Left ventricle myocardium inferior (tissue), 1 donor: ENCODE measurements at regions not wholly inside any gene's neighbourhood (a gene's known extent, or its start where the extent isn't known, plus 50 kb on each side); places are given as distances from the start of the nearest gene placed in this dataset.

Experiments used
- DNase-seq: peaks from one replicate; pipeline ENCODE4 v3.0.0-alpha.2; 2020
- H3K27ac ChIP-seq: fragments of 200-600 bp; replicated peaks from 2 replicates; pipeline ENCODE4 v1.8.0; 2021
- H3K27me3 ChIP-seq: fragments of 200-600 bp; 2 replicates; pipeline ENCODE4 v1.8.0; 2021; ENCODE audit warnings: low read depth
- H3K36me3 ChIP-seq: fragments of 200-600 bp; 2 replicates; pipeline ENCODE4 v1.8.0; 2021
- H3K4me1 ChIP-seq: fragments of 200-600 bp; 2 replicates; pipeline ENCODE4 v1.8.0; 2021
- H3K4me3 ChIP-seq: fragments of 200-600 bp; 2 replicates; pipeline ENCODE4 v1.8.0; 2021; ENCODE audit warnings: mild to moderate bottlenecking, moderate library complexity
- H3K9me3 ChIP-seq: fragments of 200-600 bp; replicated peaks from 2 replicates; pipeline ENCODE4 v1.8.0; 2021
- intact Hi-C: fragments of 100-400 bp; cut with micrococcal nuclease; formaldehyde crosslinking; loops from one replicate; pipeline ENCODE4 v1.11.0; 2022
- TF ChIP-seq, protein P1 (sequence below): fragments of 200-600 bp; IDR thresholded peaks from 2 replicates; pipeline ENCODE4 v1.8.0; 2021; ENCODE audit warnings: antibody characterized with exemption, mild to moderate bottlenecking, borderline replicate concordance
- donor health status: DM: no; HTN: yes; CAD: no; lungs with severe emphysema.

- TF ChIP-seq, protein P1, sequence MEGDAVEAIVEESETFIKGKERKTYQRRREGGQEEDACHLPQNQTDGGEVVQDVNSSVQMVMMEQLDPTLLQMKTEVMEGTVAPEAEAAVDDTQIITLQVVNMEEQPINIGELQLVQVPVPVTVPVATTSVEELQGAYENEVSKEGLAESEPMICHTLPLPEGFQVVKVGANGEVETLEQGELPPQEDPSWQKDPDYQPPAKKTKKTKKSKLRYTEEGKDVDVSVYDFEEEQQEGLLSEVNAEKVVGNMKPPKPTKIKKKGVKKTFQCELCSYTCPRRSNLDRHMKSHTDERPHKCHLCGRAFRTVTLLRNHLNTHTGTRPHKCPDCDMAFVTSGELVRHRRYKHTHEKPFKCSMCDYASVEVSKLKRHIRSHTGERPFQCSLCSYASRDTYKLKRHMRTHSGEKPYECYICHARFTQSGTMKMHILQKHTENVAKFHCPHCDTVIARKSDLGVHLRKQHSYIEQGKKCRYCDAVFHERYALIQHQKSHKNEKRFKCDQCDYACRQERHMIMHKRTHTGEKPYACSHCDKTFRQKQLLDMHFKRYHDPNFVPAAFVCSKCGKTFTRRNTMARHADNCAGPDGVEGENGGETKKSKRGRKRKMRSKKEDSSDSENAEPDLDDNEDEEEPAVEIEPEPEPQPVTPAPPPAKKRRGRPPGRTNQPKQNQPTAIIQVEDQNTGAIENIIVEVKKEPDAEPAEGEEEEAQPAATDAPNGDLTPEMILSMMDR: no peak
- Histone ChIP-seq H3K9me3 (no peaks in the 10 kb centered on the region), H3K27ac (no peak overlapping the region), H3K27me3 (no peaks in the 10 kb centered on the region), H3K36me3 (no peaks in the 10 kb centered on the region), H3K4me3 (no peak overlapping the region), H3K4me1 (peaks cover 10% of the 10 kb centered on the region)
- no peak for DNase-seq
- intact Hi-C loops: no loop called here
Observed at GRCh38 chr6:146878952-146879340, 280.2 kb downstream of the ADGB start.

- DNase-seq: no peak
- Histone ChIP-seq H3K27me3 (no peaks in the 10 kb centered on the region), H3K4me3 (no peak overlapping the region), H3K4me1 (peaks cover 10% of the 10 kb centered on the region), H3K27ac (no peak overlapping the region), H3K9me3 (no peaks in the 10 kb centered on the region), H3K36me3 (no peaks in the 10 kb centered on the region)
- TF ChIP-seq, protein P1: no peak
- intact Hi-C loops: no loop called here
Observed at GRCh38 chr6:146879406-146880117, 280.8 kb downstream of the ADGB start.

DNA sequence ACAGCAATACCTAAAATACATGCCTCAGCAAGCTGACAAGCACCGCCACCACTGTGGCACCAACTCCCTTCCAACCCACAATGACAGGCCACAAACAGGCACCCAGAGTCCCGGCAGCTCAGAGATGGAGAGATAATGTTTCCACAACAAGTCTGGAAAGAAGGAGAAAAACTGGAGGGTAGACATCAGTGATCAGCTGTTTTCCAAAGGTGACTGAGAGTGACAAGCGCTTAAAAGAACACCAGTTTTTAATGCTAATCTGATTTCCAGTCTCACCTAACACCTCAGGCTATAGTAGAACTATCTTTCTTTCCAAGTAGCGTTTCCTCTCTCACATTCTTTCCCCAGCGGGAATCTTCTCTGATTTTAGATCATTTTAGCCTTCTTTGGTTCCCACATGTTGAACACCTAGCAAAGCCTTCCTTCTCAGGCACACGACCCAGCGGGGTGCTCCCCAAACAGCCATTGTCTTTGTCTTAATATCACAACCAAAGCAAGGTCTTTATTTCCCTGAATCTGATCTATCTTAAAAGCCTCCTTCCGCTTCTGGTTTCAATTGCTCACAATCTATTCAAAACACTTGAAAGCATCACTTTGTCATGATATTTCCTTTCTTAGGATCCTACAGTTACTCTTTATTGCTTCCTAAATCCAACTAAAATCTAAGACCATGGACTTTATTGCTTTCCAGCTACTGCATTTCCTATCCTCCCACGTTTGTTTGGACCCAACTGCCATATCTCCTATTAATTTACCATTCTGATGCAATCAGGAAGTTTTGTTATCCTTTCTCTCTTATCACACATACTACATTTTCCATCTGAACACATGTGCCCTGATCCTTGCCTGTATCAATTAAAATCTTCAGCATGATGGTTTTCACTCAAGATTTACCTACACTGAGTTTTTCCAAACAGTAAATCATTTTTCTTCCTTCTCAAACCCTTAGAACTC, 282.7 kb downstream of the ADGB start:
- Histone ChIP-seq H3K27me3 (no peaks in the 10 kb centered on the region), H3K4me3 (no peak overlapping the region), H3K27ac (no peak overlapping the region), H3K9me3 (no peaks in the 10 kb centered on the region), H3K4me1 (peaks cover 10% of the 10 kb centered on the region), H3K36me3 (no peaks in the 10 kb centered on the region)
- TF ChIP-seq, protein P1: no peak
- DNase-seq: no peak
- intact Hi-C loops: no loop called here

DNA sequence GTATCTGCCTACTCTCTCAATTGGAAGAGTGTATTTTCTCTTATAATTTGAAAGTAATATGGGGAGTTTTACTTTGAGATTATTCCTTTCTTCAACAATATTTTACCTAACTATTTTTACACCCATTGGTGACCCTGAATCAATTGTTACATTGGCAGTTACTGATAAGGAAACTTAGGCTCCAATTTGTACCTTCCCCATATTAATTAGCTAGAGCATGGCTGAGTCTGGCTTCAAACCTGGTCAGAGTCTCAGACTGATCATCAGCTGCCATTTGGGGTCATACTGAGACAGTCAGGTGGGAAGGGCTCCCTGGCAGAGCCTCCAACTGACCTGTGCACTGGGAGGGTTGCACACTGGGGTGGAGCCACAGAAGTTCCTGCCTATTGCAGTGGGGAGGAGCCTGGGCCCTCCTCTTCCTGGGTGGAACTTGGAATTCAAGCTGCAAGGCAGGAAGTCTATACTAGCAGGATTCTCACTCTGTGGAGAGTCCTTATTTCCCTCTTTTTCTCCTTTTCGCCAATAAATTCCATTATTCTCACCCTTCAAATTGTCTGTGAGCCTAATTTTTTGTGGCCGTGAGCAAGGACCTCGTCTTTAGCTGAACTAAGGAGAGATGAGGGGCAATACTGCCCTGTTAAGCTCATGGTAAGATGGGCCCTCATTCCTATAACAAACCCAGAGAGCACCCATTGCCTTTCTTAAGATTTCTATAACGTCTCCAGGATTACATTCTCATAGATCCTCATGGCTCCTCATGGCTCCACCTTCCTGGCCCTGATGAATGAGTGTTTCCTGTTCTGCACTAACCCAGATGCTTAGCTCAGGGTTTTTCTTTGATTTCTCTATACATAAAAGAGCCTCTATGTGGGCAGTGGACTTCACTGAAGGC, 285.1 kb downstream of the ADGB start:
- TF ChIP-seq, protein P1: no peak
- intact Hi-C loops: no loop called here
- Histone ChIP-seq H3K4me3 (no peak overlapping the region), H3K27me3 (no peaks in the 10 kb centered on the region), H3K36me3 (no peaks in the 10 kb centered on the region), H3K9me3 (no peaks in the 10 kb centered on the region), H3K4me1 (peaks cover under 1% of the 10 kb centered on the region), H3K27ac (no peak overlapping the region)
- no peak for DNase-seq

- H3K4me1 ChIP-seq: no peaks in the 10 kb centered on the region
- no peak for DNase-seq
- TF ChIP-seq, protein P1: no peak
- H3K27ac ChIP-seq: no peak overlapping the region
- no peaks in the 10 kb centered on the region for H3K36me3 ChIP-seq
- H3K4me3 ChIP-seq: no peak overlapping the region
- intact Hi-C loops: no loop called here
- H3K27me3 ChIP-seq: no peaks in the 10 kb centered on the region
- H3K9me3 ChIP-seq: no peaks in the 10 kb centered on the region
Observed at GRCh38 chr6:146884728-146885127, 286.0 kb downstream of the ADGB start.
